ENCODE measurements at regions not wholly inside any gene's neighbourhood (a gene's known extent, or its start where the extent isn't known, plus 50 kb on each side); places are given as distances from the start of the nearest gene placed in this dataset.

GRCh38 chr3:56900801-56901200, 99.1 kb upstream of the ARHGEF3 start:
- no peak overlapping the region for H3K27ac Mint-ChIP-seq
- TF ChIP-seq CTCF (IDR thresholded peaks at IDR 0.05; ENCODE audit: unreplicated experiment in 3 of 3) = no peak
- H3K36me3 Mint-ChIP-seq (ENCODE audit: low read depth) = no peaks in the 10 kb centered on the region
- peaks cover 18% of the 10 kb centered on the region for H3K4me1 Mint-ChIP-seq
- no peak overlapping the region for H3K4me3 Mint-ChIP-seq
- H3K9me3 Mint-ChIP-seq = no peaks in the 10 kb centered on the region
- no peaks in the 10 kb centered on the region for H3K27me3 Mint-ChIP-seq (ENCODE audit: low read depth)

GRCh38 chr3:56899851-56900250, 98.1 kb upstream of the ARHGEF3 start:
- Mint-ChIP-seq H3K36me3 (ENCODE audit: low read depth) (no peaks in the 10 kb centered on the region), H3K27me3 (ENCODE audit: low read depth) (no peaks in the 10 kb centered on the region), H3K4me1 (peaks cover 10% of the 10 kb centered on the region), H3K27ac (no peak overlapping the region), H3K9me3 (no peaks in the 10 kb centered on the region), H3K4me3 (no peak overlapping the region)
- no peak for TF ChIP-seq CTCF (IDR thresholded peaks at IDR 0.05; ENCODE audit: unreplicated experiment in 3 of 3)

- TF ChIP-seq CTCF (IDR thresholded peaks at IDR 0.05; ENCODE audit: unreplicated experiment in 3 of 3) = no peak
- Mint-ChIP-seq H3K27me3 (ENCODE audit: low read depth) (no peaks in the 10 kb centered on the region), H3K27ac (peak overlapping the region in 1 of 3 experiments; percentile 8), H3K36me3 (ENCODE audit: low read depth) (no peaks in the 10 kb centered on the region), H3K9me3 (no peaks in the 10 kb centered on the region), H3K4me3 (no peak overlapping the region), H3K4me1 (peaks cover 6% of the 10 kb centered on the region)
These were observed 97.3 kb upstream of the ARHGEF3 start for GRCh38 chr3:56899078-56899477.

GRCh38 chr3:56896357-56896756, 94.6 kb upstream of the ARHGEF3 start:
- no peaks in the 10 kb centered on the region for H3K36me3 Mint-ChIP-seq (ENCODE audit: low read depth)
- H3K27me3 Mint-ChIP-seq (ENCODE audit: low read depth) = peaks cover 3% of the 10 kb centered on the region
- H3K27ac Mint-ChIP-seq = no peak overlapping the region
- no peaks in the 10 kb centered on the region for H3K4me1 Mint-ChIP-seq
- no peaks in the 10 kb centered on the region for H3K9me3 Mint-ChIP-seq
- TF ChIP-seq CTCF (IDR thresholded peaks at IDR 0.05; ENCODE audit: unreplicated experiment in 3 of 3) = no peak
- no peak overlapping the region for H3K4me3 Mint-ChIP-seq

GRCh38 chr3:56894881-56895431, 93.2 kb upstream of the ARHGEF3 start:
- peaks cover 3% of the 10 kb centered on the region for H3K27me3 Mint-ChIP-seq (ENCODE audit: low read depth)
- no peaks in the 10 kb centered on the region for H3K36me3 Mint-ChIP-seq (ENCODE audit: low read depth)
- no peaks in the 10 kb centered on the region for H3K9me3 Mint-ChIP-seq
- H3K4me3 Mint-ChIP-seq = no peak overlapping the region
- peaks cover 4% of the 10 kb centered on the region for H3K4me1 Mint-ChIP-seq
- H3K27ac Mint-ChIP-seq = no peak overlapping the region
- no peak for TF ChIP-seq CTCF (IDR thresholded peaks at IDR 0.05; ENCODE audit: unreplicated experiment in 3 of 3)

- H3K36me3 Mint-ChIP-seq (ENCODE audit: low read depth) = no peaks in the 10 kb centered on the region
- H3K27ac Mint-ChIP-seq = peak overlapping the region in 1 of 3 experiments; percentile 58
- H3K4me1 Mint-ChIP-seq = peaks cover 31% of the 10 kb centered on the region
- H3K4me3 Mint-ChIP-seq = no peak overlapping the region
- no peaks in the 10 kb centered on the region for H3K9me3 Mint-ChIP-seq
- H3K27me3 Mint-ChIP-seq (ENCODE audit: low read depth) = peaks cover 3% of the 10 kb centered on the region
- no peak for TF ChIP-seq CTCF (IDR thresholded peaks at IDR 0.05; ENCODE audit: unreplicated experiment in 3 of 3)
These were observed 88.8 kb upstream of the ARHGEF3 start for GRCh38 chr3:56890448-56891091.
